22Rv1 (cell line): ENCODE measurements at regions not wholly inside any gene's neighbourhood (a gene's known extent, or its start where the extent isn't known, plus 50 kb on each side); places are given as distances from the start of the nearest gene placed in this dataset.
"Not testable (repeated sequence)": the region's sequence is repeated elsewhere in the genome, so short reads cannot be mapped to it uniquely, and the experiment has no call there.

Experiments
- H3K27ac ChIP-seq: fragments of 450-650 bp; 2 replicates; pipeline ENCODE4 v1.5.1; 2017
- CTCF ChIP-seq: fragments of 450-650 bp; IDR thresholded peaks from 2 replicates; pipeline ENCODE4 v1.5.1; 2017; ENCODE audit warnings: mild to moderate bottlenecking
- ZFX ChIP-seq: fragments of 450-650 bp; IDR thresholded peaks from 2 replicates; pipeline ENCODE4 v1.6.1; 2017; ENCODE audit warnings: antibody characterized with exemption, borderline replicate concordance

- no peak overlapping the region for H3K27ac ChIP-seq
- no peak for TF ChIP-seq CTCF
- TF ChIP-seq ZFX, result no peak
Measured at GRCh38 chr12:68435299-68435637, 103.1 kb upstream of the MDM1 start.

- TF ChIP-seq CTCF (no peak), ZFX (no peak)
- H3K27ac ChIP-seq, result no peak overlapping the region
Measured at GRCh38 chr12:68435816-68436215, 103.7 kb upstream of the MDM1 start.

GRCh38 chr12:68438601-68439000, 106.4 kb upstream of the MDM1 start:
- TF ChIP-seq CTCF (no peak), ZFX (no peak)
- H3K27ac ChIP-seq, result no peak overlapping the region

GRCh38 chr12:68439368-68440045, 107.3 kb upstream of the MDM1 start:
- no peak overlapping the region for H3K27ac ChIP-seq
- TF ChIP-seq CTCF, result no peak
- TF ChIP-seq ZFX, result no peak

- H3K27ac ChIP-seq, result no peak overlapping the region
- TF ChIP-seq ZFX (no peak), CTCF (no peak)
Measured at GRCh38 chr12:68440068-68440581, 108.0 kb upstream of the MDM1 start.

- no peak overlapping the region for H3K27ac ChIP-seq
- no peak for TF ChIP-seq CTCF
- TF ChIP-seq ZFX, result no peak
Measured at GRCh38 chr12:68441167-68441566, 109.0 kb upstream of the MDM1 start.

GRCh38 chr12:68442353-68442972, 110.3 kb upstream of the MDM1 start:
- H3K27ac ChIP-seq, result not testable (repeated sequence)

GRCh38 chr12:68443695-68444094, 111.5 kb upstream of the MDM1 start:
- H3K27ac ChIP-seq, result not testable (repeated sequence)
